HCT116 (cell line): ENCODE measurements at regions not wholly inside any gene's neighbourhood (a gene's known extent, or its start where the extent isn't known, plus 50 kb on each side); places are given as distances from the start of the nearest gene placed in this dataset.

Source experiments
- ATAC-seq: fragments of 200-7000 bp; cut with Tn5 transposase; 2 replicates; pipeline ENCODE4 v1.9.1; 2020; ENCODE audit warnings: mild to moderate bottlenecking, moderate library complexity
- BruUV-seq: library from RNA; stranded (reverse); fragments of 400-500 nt; replicated peaks from 2 replicates; lab custom pipeline; 2021; lab: Mats Ljungman, UMichigan
- CTCF ChIA-PET: fragments of 300-600 bp; sonication (Branson Sonifier 250); formaldehyde crosslinking; loops from one replicate; lab custom pipeline; 2021; ENCODE audit warnings: antibody characterized with exemption; lab: Charles Lee
- POLR2A ChIA-PET: fragments of 300-600, 350-600 bp; sonication (Branson Sonifier 250); formaldehyde crosslinking; loops from one replicate; lab custom pipeline; 2021; ENCODE audit warnings: antibody characterized with exemption; lab: Charles Lee
- RAD21 ChIA-PET, 2 experiments: fragments of 300-600 bp; sonication (Branson Sonifier 250); formaldehyde crosslinking; loops; one replicate each; lab custom pipeline; 2023; ENCODE audit warnings: low total read pairs in 2 of 2; ENCODE audit not compliant: uncharacterized antibody in 2 of 2, unreplicated experiment in 2 of 2, low non-redundant PET in 1 of 2; lab: Charles Lee
- DNase-seq: peaks from one replicate; pipeline ENCODE4 v3.0.0-alpha.2; 2010; ENCODE audit warnings: low read depth, low spot score
- H2AFZ ChIP-seq: fragments of 200-600 bp; shearing (Covaris generic), sonication (generic); 2 replicates; pipeline ENCODE4 v1.6.1; 2017; ENCODE audit warnings: low read depth, mixed run types, mixed read lengths, antibody characterized with exemption, low read length; ENCODE audit not compliant: poor library complexity, severe bottlenecking
- H3K27ac ChIP-seq: 2 replicates; pipeline ENCODE4 v1.5.1; 2012; ENCODE audit warnings: low read depth, low read length
- H3K27me3 ChIP-seq: fragments of 200-600 bp; sonication (generic); 2 replicates; pipeline ENCODE4 v1.6.1; 2016; ENCODE audit warnings: mixed run types, low read length, mixed read lengths; ENCODE audit not compliant: insufficient read depth
- H3K36me3 ChIP-seq, 2 experiments: fragments of 200-500 bp in 1 of 2; fragments of 200-600 bp in 1 of 2; sonication (Bioruptor generic) in 1 of 2; sonication (generic) in 1 of 2; 2 replicates each; pipeline versions ENCODE4 v1.5.1 to v1.6.1; 2014 to 2016; ENCODE audit warnings: low read length in 2 of 2, inconsistent platforms in 1 of 2, mixed read lengths in 1 of 2, mixed run types in 1 of 2; ENCODE audit not compliant: insufficient read depth in 2 of 2, control insufficient read depth in 1 of 2
- H3K4me1 ChIP-seq, 2 experiments: fragments of 200-600 bp in 1 of 2; sonication (generic) in 1 of 2; 2 replicates each; pipeline versions ENCODE4 v1.5.1 to v1.6.1; 2012 to 2017; ENCODE audit warnings: low read length in 2 of 2, inconsistent platforms in 1 of 2, mild to moderate bottlenecking in 1 of 2, mixed read lengths in 1 of 2, mixed run types in 1 of 2, moderate library complexity in 1 of 2; ENCODE audit not compliant: insufficient read depth in 2 of 2, control insufficient read depth in 1 of 2
- H3K4me2 ChIP-seq: fragments of 200-600 bp; sonication (generic); 2 replicates; pipeline ENCODE4 v1.6.1; 2017; ENCODE audit warnings: mixed run types, low read length, mixed read lengths
- H3K4me3 ChIP-seq, 2 experiments: fragments of 200-600 bp in 1 of 2; sonication (generic) in 1 of 2; replicated peaks in 1 of 2; 2 replicates each; pipeline ENCODE4 v1.5.1; 2011 to 2016; ENCODE audit warnings: low read length in 2 of 2, control low read depth in 1 of 2, low read depth in 1 of 2, mild to moderate bottlenecking in 1 of 2, mixed read lengths in 1 of 2, mixed run types in 1 of 2
- H3K79me2 ChIP-seq: fragments of 200-600 bp; sonication (generic); 2 replicates; pipeline ENCODE4 v1.6.1; 2017; ENCODE audit warnings: mild to moderate bottlenecking, mixed run types, low read length, moderate library complexity, mixed read lengths; ENCODE audit not compliant: insufficient read depth
- H3K9ac ChIP-seq: fragments of 200-600 bp; sonication (generic); 2 replicates; pipeline ENCODE4 v1.6.1; 2016; ENCODE audit warnings: low read length, mixed read lengths
- H3K9me2 ChIP-seq: fragments of 200-600 bp; sonication (generic), shearing (Covaris generic); 2 replicates; pipeline ENCODE4 v1.6.1; 2017; ENCODE audit warnings: mixed run types, mild to moderate bottlenecking, moderate library complexity; ENCODE audit not compliant: insufficient read depth
- H3K9me3 ChIP-seq, 2 experiments: fragments of 200-500 bp in 1 of 2; fragments of 200-600 bp in 1 of 2; sonication (Bioruptor generic) in 1 of 2; sonication (generic) in 1 of 2; 2 replicates each; pipeline ENCODE4 v1.6.1; 2014 to 2017; ENCODE audit warnings: low read length in 2 of 2, mixed read lengths in 2 of 2, inconsistent platforms in 1 of 2, low read depth in 1 of 2, mild to moderate bottlenecking in 1 of 2, mixed run types in 1 of 2, moderate library complexity in 1 of 2; ENCODE audit not compliant: control insufficient read depth in 1 of 2, insufficient read depth in 1 of 2
- H4K20me1 ChIP-seq: fragments of 200-600 bp; sonication (generic), shearing (Covaris generic); 2 replicates; pipeline ENCODE4 v1.6.1; 2017; ENCODE audit warnings: mixed run types, mild to moderate bottlenecking, moderate library complexity; ENCODE audit not compliant: insufficient read depth
- CBX3 ChIP-seq: IDR thresholded peaks from 2 replicates; pipeline ENCODE4 v1.6.1; 2012; ENCODE audit warnings: low read depth
- CEBPB ChIP-seq: IDR thresholded peaks from 2 replicates; pipeline ENCODE4 v1.6.1; 2012; ENCODE audit warnings: low read depth
- ELF1 ChIP-seq: IDR thresholded peaks from 2 replicates; pipeline ENCODE4 v1.6.1; 2012; ENCODE audit warnings: low read depth, borderline replicate concordance
- EZH2phosphoT487 ChIP-seq: fragments of 200-600 bp; IDR thresholded peaks from 2 replicates; pipeline ENCODE4 v1.6.1; 2018; ENCODE audit warnings: antibody characterized with exemption, borderline replicate concordance
- POLR2A ChIP-seq: IDR thresholded peaks from 2 replicates; pipeline ENCODE4 v1.7.0; 2011; ENCODE audit warnings: borderline replicate concordance; ENCODE audit not compliant: insufficient read depth, insufficient read length; ENCODE audit errors: extremely low read depth
- POLR2AphosphoS5 ChIP-seq: IDR thresholded peaks from 2 replicates; pipeline ENCODE4 v1.6.1; 2011; ENCODE audit warnings: mild to moderate bottlenecking, low read depth, low read length, moderate library complexity
- ZFX ChIP-seq: fragments of 450-650 bp; IDR thresholded peaks from 2 replicates; pipeline ENCODE4 v1.6.1; 2017
- intact Hi-C: fragments of 100-400 bp; cut with micrococcal nuclease; formaldehyde crosslinking; loops from 2 replicates; pipeline ENCODE4 v1.10.0; 2022
- TF ChIP-seq, protein P1 (sequence below): IDR thresholded peaks from 2 replicates; pipeline ENCODE4 v1.6.1; 2012; ENCODE audit warnings: low read depth
- TF ChIP-seq, protein P2 (sequence below): IDR thresholded peaks from 2 replicates; pipeline ENCODE4 v1.6.1; 2012
- TF ChIP-seq, protein P3 (sequence below): IDR thresholded peaks from 2 replicates; pipeline ENCODE4 v1.6.1; 2011; ENCODE audit warnings: mild to moderate bottlenecking, low read length, moderate library complexity; ENCODE audit not compliant: insufficient replicate concordance; ENCODE audit errors: extremely low read depth

GRCh38 chr17:70829876-70830275 is 660.5 kb downstream of the KCNJ2 start:
- no peak overlapping the region for H3K4me3 ChIP-seq
- peaks cover 0 to 4% of the 10 kb centered on the region in 2 experiments; a peak in 1 of 4 replicates for H3K4me1 ChIP-seq
- no peak overlapping the region for H3K4me2 ChIP-seq
- intact Hi-C loops, result no loop called here
- POLR2A ChIA-PET, result no interaction called here
- no peaks in the 10 kb centered on the region for H3K36me3 ChIP-seq
- CTCF ChIA-PET, result no interaction called here
- no peaks in the 10 kb centered on the region for H4K20me1 ChIP-seq
- BruUV-seq, result no TSS peak
- H3K27ac ChIP-seq, result no peak overlapping the region
- RAD21 ChIA-PET, result no interaction called here
- no peaks in the 10 kb centered on the region for H3K9me3 ChIP-seq
- ATAC-seq, result no peak
- no peaks in the 10 kb centered on the region for H3K79me2 ChIP-seq
- TF ChIP-seq POLR2A (no peak), CBX3 (no peak), EZH2phosphoT487 (no peak), ELF1 (no peak), POLR2AphosphoS5 (no peak), ZFX (no peak), CEBPB (no peak)
- TF ChIP-seq, protein P1, sequence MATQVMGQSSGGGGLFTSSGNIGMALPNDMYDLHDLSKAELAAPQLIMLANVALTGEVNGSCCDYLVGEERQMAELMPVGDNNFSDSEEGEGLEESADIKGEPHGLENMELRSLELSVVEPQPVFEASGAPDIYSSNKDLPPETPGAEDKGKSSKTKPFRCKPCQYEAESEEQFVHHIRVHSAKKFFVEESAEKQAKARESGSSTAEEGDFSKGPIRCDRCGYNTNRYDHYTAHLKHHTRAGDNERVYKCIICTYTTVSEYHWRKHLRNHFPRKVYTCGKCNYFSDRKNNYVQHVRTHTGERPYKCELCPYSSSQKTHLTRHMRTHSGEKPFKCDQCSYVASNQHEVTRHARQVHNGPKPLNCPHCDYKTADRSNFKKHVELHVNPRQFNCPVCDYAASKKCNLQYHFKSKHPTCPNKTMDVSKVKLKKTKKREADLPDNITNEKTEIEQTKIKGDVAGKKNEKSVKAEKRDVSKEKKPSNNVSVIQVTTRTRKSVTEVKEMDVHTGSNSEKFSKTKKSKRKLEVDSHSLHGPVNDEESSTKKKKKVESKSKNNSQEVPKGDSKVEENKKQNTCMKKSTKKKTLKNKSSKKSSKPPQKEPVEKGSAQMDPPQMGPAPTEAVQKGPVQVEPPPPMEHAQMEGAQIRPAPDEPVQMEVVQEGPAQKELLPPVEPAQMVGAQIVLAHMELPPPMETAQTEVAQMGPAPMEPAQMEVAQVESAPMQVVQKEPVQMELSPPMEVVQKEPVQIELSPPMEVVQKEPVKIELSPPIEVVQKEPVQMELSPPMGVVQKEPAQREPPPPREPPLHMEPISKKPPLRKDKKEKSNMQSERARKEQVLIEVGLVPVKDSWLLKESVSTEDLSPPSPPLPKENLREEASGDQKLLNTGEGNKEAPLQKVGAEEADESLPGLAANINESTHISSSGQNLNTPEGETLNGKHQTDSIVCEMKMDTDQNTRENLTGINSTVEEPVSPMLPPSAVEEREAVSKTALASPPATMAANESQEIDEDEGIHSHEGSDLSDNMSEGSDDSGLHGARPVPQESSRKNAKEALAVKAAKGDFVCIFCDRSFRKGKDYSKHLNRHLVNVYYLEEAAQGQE, result no peak
- TF ChIP-seq, protein P2, sequence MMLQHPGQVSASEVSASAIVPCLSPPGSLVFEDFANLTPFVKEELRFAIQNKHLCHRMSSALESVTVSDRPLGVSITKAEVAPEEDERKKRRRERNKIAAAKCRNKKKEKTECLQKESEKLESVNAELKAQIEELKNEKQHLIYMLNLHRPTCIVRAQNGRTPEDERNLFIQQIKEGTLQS, result no peak
- TF ChIP-seq, protein P3, sequence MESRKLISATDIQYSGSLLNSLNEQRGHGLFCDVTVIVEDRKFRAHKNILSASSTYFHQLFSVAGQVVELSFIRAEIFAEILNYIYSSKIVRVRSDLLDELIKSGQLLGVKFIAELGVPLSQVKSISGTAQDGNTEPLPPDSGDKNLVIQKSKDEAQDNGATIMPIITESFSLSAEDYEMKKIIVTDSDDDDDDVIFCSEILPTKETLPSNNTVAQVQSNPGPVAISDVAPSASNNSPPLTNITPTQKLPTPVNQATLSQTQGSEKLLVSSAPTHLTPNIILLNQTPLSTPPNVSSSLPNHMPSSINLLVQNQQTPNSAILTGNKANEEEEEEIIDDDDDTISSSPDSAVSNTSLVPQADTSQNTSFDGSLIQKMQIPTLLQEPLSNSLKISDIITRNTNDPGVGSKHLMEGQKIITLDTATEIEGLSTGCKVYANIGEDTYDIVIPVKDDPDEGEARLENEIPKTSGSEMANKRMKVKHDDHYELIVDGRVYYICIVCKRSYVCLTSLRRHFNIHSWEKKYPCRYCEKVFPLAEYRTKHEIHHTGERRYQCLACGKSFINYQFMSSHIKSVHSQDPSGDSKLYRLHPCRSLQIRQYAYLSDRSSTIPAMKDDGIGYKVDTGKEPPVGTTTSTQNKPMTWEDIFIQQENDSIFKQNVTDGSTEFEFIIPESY, result no peak
- TF ChIP-seq, all 23 proteins: peak for 0
- Histone ChIP-seq H3K9me2 (no peaks in the 10 kb centered on the region), H3K27me3 (no peaks in the 10 kb centered on the region), H2AFZ (no peak overlapping the region), H3K9ac (no peak overlapping the region)
- no peak for DNase-seq
